NCI-H345 (cell line): ENCODE measurements at regions not wholly inside any gene's neighbourhood (a gene's known extent, or its start where the extent isn't known, plus 50 kb on each side); places are given as distances from the start of the nearest gene placed in this dataset.
A peak's percentile ranks its signal among the peaks of the same experiment; 100 is the strongest.

Source experiments
- DNase-seq: peaks from one replicate; lab custom pipeline; 2025; lab: John Stamatoyannopoulos, UW

GRCh38 chr9:96038271-96038670 lies 162.8 kb downstream of the ERCC6L2 start:
- DNase-seq, result no peak

GRCh38 chr9:96034553-96035122 lies 159.1 kb downstream of the ERCC6L2 start:
- DNase-seq, result no peak

DNA sequence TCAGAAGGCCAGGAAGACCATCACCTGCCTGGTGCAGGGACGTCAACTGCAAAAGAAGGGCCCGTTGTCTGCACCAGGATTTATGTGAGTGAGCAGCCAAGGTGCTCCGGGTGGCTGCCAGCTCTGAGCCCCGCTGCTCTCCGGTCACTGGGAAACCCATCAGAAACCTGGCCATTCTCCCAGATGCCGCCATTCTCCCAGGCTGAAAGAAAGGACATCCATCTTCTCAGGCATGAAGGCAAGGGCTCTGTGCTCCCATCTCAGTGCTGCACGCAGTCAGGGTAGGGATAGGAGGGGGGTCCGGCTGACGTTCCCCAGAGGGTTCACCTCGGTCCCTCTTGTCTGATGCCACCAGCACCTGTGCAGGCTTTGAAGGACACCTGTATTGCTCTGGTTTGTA lies 158.4 kb downstream of the ERCC6L2 start:
- no peak for DNase-seq

- no peak for DNase-seq
Observed at GRCh38 chr9:96031916-96032534, 156.5 kb downstream of the ERCC6L2 start.

GRCh38 chr9:96031366-96031824 lies 155.9 kb downstream of the ERCC6L2 start:
- DNase-seq, result peak; percentile 99

DNA sequence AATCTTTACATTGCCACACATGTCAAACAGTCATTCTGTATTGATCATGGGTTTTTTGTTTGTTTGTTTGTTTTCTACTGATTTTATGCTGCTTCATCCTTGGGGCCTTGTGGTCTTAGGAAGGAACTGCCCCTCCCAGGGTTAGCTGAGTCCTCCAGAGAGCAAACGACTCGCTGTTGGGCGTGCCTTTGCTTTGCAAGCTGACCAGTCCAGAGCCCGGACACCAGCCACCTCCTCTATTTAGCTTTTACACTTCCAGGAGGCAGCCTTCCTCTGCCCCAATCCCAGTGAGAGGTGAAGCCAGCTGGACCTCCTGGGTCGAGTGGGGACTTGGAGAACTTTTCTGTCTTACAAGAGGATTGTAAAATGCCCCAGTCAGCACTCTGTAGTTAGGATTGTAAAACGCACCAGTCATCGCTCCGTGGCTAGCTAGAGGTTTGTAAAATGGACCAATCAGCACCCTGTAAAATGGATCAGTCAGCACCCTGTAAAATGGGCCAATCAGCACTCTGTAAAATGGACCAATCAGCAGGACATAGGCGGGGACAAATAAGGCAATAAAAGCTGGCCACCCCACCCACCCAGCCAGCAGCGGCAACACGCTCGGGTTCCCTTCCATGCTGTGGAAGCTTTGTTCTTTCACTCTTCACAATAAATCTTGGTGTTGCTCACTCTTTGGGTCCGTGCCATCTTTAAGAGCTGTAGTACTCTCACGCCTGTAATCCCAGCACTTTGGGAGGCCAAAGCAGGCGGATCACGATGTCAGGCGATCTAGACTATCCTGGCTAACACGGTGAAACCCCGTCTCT lies 154.4 kb downstream of the ERCC6L2 start:
- DNase-seq, result no peak

DNA sequence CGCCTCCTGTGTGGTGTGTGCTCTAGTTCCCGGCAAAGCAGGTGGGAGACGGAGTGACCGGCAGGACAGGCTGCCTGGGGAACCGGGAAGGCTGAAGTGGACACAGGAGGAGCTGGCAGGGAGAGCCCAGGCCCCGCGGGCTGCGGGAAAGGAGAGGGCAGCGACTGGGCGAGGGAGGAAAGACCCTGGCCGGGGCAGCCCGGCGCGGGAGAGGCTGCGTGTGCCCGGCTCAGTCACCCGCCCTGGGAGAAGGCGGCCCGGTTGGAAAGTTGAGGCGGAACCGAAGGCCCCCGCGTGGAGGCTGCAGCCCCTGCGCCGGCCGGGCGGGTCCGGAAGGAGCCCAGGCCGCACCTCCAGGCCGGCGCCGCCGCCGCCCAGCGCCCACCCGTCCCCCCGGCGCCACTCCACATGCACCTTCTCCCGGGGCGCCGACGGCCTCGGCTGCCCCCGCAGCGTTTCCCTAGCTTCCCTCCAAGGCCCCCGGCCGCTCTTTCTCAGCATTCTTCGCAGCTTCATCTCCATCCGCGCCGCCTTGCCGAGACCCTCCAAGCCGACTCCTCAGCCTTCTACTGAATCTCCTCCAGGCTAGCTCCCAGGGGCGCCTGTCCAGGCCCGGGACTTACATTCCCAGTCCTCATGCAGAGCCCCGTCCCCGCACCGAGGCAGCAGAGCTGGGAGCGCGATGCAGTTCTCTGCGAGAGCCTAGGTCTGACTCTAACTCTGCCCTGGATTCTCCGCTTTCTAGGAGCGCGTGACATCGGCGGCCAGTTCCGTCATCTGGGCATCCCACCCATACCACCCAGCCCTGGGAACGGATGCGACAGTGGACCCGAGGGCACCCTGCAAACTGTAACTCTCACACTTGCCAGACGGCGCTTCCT lies 152.0 kb downstream of the ERCC6L2 start:
- DNase-seq, result no peak

DNA sequence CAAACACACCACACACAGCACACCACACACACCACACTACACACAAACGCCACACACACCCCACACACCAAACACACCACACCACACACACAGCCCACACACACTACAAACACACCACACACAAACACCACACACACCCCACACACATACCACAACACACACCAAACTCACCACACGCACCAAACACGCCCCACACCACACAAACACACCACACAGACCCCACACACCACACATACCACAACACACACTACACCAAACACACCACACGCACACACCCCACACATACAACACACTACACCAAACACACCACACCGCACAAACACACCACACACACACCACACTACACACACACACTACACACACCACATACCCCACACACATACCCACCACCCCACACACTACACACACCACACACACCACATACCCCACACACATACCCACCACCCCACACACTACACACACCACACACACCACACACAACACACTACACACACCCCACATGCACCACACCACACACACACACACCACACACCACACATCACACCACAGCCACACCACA lies 151.2 kb downstream of the ERCC6L2 start:
- no peak for DNase-seq

GRCh38 chr9:96025995-96026602 lies 150.6 kb downstream of the ERCC6L2 start:
- DNase-seq, result no peak

- DNase-seq, result no peak
Observed at GRCh38 chr9:96023486-96023885, 148.0 kb downstream of the ERCC6L2 start.

DNA sequence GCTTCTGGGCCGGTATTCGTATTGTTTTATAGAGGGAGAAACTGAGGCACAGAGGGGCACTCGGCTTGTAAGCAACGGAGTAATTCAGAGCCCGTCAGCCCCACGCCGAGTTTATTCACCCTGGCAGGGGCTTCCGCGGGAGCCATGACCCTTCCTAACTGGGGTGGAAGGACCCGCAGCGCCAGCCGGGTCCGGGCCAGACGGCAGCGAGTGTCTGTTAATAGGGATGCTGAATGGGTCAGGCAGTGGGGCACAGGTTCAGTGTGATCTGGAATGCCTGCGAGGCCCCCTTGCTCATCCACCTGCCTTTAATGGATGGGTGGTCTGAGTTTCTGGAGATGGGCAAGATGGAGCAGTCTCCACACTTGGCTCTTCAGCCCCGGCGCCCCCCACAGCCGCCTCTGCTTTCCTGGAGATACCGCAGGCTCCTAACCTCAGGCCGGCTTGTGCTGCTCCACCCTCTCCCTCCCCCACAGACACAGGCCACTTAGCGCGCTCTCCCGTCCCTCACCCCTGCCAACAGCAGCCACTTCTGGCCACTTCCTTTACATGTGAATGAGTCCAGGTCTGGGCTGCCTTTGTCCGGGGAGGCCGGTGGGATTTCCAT lies 147.1 kb downstream of the ERCC6L2 start:
- DNase-seq, result no peak

GRCh38 chr9:96021551-96022444 lies 146.3 kb downstream of the ERCC6L2 start:
- DNase-seq, result no peak

GRCh38 chr9:96020792-96021550 lies 145.5 kb downstream of the ERCC6L2 start:
- DNase-seq, result peak; percentile 30

GRCh38 chr9:96020300-96020791 lies 144.9 kb downstream of the ERCC6L2 start:
- DNase-seq, result no peak
